Vagina (tissue), 2 donors: ENCODE measurements at regions not wholly inside any gene's neighbourhood (a gene's known extent, or its start where the extent isn't known, plus 50 kb on each side); places are given as distances from the start of the nearest gene placed in this dataset.

Experiments
- DNase-seq, 2 donors: peaks; one replicate each; pipeline ENCODE4 v3.0.0-alpha.2; 2017; ENCODE audit errors: extremely low spot score in 2 of 2
- H3K27ac ChIP-seq: fragments of 200-600 bp; sonication (generic); one replicate; pipeline ENCODE4 v1.5.1; 2019
- H3K27me3 ChIP-seq: fragments of 200-600 bp; sonication (generic); one replicate; pipeline ENCODE4 v1.5.1; 2019
- H3K36me3 ChIP-seq, 2 donors: fragments of 200-600 bp; sonication (generic); one replicate each; pipeline ENCODE4 v1.5.1; 2017 to 2019
- H3K4me1 ChIP-seq: fragments of 200-600 bp; sonication (generic); one replicate; pipeline ENCODE4 v1.5.1; 2019
- H3K4me3 ChIP-seq, 2 donors: fragments of 200-600 bp; sonication (generic); 1 replicate in 1 of 2; 2 replicates in 1 of 2; pipeline ENCODE4 v1.5.1; 2016 to 2019
- H3K9me3 ChIP-seq: fragments of 200-600 bp; sonication (generic); one replicate; pipeline ENCODE4 v1.5.1; 2019
- CTCF ChIP-seq, 3 experiments: fragments of 450-650 bp in 2 of 3; fragments of 200-600 bp in 1 of 3; sonication (generic) in 1 of 3; IDR thresholded peaks; one replicate each; pipeline ENCODE4 v1.5.1; 2017 to 2019; ENCODE audit warnings: antibody characterized with exemption in 3 of 3, mild to moderate bottlenecking in 2 of 3, moderate library complexity in 2 of 3
- POLR2A ChIP-seq, 2 donors: fragments of 450-650 bp; IDR thresholded peaks; one replicate each; pipeline ENCODE4 v1.6.1; 2017; ENCODE audit warnings: antibody characterized with exemption in 2 of 2, mild to moderate bottlenecking in 2 of 2, moderate library complexity in 2 of 2
- POLR2AphosphoS5 ChIP-seq, 2 donors: sonication (generic); formaldehyde crosslinking; IDR thresholded peaks; one replicate each; pipeline ENCODE4 v1.9.0; 2017; ENCODE audit warnings: antibody characterized with exemption in 2 of 2, mild to moderate bottlenecking in 2 of 2, low read depth in 1 of 2; ENCODE audit not compliant: insufficient read depth in 1 of 2
- intact Hi-C: fragments of 100-400 bp; cut with DNase I; formaldehyde crosslinking; loops from one replicate; pipeline ENCODE4 v1.15.1; 2023

- Histone ChIP-seq H3K4me3 (no peak overlapping the region), H3K27ac (no peak overlapping the region), H3K4me1 (no peaks in the 10 kb centered on the region), H3K27me3 (no peaks in the 10 kb centered on the region), H3K9me3 (no peaks in the 10 kb centered on the region), H3K36me3 (no peaks in the 10 kb centered on the region)
- intact Hi-C loops = no loop called here
- DNase-seq = no peak
- TF ChIP-seq CTCF (IDR thresholded peaks at IDR 0.05) = no peak
- TF ChIP-seq POLR2AphosphoS5 (IDR thresholded peaks at IDR 0.05; ENCODE audit: insufficient read depth in 1 of 2, low read depth in 1 of 2) = no peak
- TF ChIP-seq POLR2A (IDR thresholded peaks at IDR 0.05) = no peak
Measured at GRCh38 chr15:66922608-66923007, 142.8 kb upstream of the SMAD3 start.

GRCh38 chr15:66923438-66923881 is 141.9 kb upstream of the SMAD3 start:
- Histone ChIP-seq H3K9me3 (no peaks in the 10 kb centered on the region), H3K36me3 (no peaks in the 10 kb centered on the region), H3K27me3 (no peaks in the 10 kb centered on the region), H3K4me3 (no peak overlapping the region), H3K4me1 (no peaks in the 10 kb centered on the region), H3K27ac (no peak overlapping the region)
- intact Hi-C loops = no loop called here
- no peak for DNase-seq
- TF ChIP-seq POLR2AphosphoS5 (IDR thresholded peaks at IDR 0.05; ENCODE audit: insufficient read depth in 1 of 2, low read depth in 1 of 2) (no peak), CTCF (IDR thresholded peaks at IDR 0.05) (no peak), POLR2A (IDR thresholded peaks at IDR 0.05) (no peak)

GRCh38 chr15:66924889-66925288 is 140.5 kb upstream of the SMAD3 start:
- no peak for DNase-seq
- H3K27ac ChIP-seq = no peak overlapping the region
- H3K27me3 ChIP-seq = no peaks in the 10 kb centered on the region
- H3K36me3 ChIP-seq = no peaks in the 10 kb centered on the region
- intact Hi-C loops = no loop called here
- H3K4me1 ChIP-seq = no peaks in the 10 kb centered on the region
- no peaks in the 10 kb centered on the region for H3K9me3 ChIP-seq
- no peak for TF ChIP-seq CTCF (IDR thresholded peaks at IDR 0.05)
- TF ChIP-seq POLR2A (IDR thresholded peaks at IDR 0.05) = no peak
- TF ChIP-seq POLR2AphosphoS5 (IDR thresholded peaks at IDR 0.05; ENCODE audit: insufficient read depth in 1 of 2, low read depth in 1 of 2) = no peak
- no peak overlapping the region for H3K4me3 ChIP-seq

GRCh38 chr15:66925721-66926120 is 139.7 kb upstream of the SMAD3 start:
- H3K27me3 ChIP-seq = no peaks in the 10 kb centered on the region
- no peak overlapping the region for H3K4me3 ChIP-seq
- DNase-seq = no peak
- H3K27ac ChIP-seq = no peak overlapping the region
- H3K4me1 ChIP-seq = no peaks in the 10 kb centered on the region
- H3K36me3 ChIP-seq = no peaks in the 10 kb centered on the region
- intact Hi-C loops = no loop called here
- TF ChIP-seq POLR2AphosphoS5 (IDR thresholded peaks at IDR 0.05; ENCODE audit: insufficient read depth in 1 of 2, low read depth in 1 of 2) = no peak
- TF ChIP-seq POLR2A (IDR thresholded peaks at IDR 0.05) = no peak
- no peak for TF ChIP-seq CTCF (IDR thresholded peaks at IDR 0.05)
- H3K9me3 ChIP-seq = no peaks in the 10 kb centered on the region

GRCh38 chr15:66927201-66928077 is 138.0 kb upstream of the SMAD3 start:
- Histone ChIP-seq H3K9me3 (no peaks in the 10 kb centered on the region), H3K27me3 (no peaks in the 10 kb centered on the region), H3K27ac (no peak overlapping the region), H3K4me3 (no peak overlapping the region), H3K4me1 (peaks cover 14% of the 10 kb centered on the region), H3K36me3 (no peaks in the 10 kb centered on the region)
- DNase-seq = no peak
- intact Hi-C loops = no loop called here
- TF ChIP-seq POLR2A (IDR thresholded peaks at IDR 0.05) (no peak), CTCF (IDR thresholded peaks at IDR 0.05) (no peak), POLR2AphosphoS5 (IDR thresholded peaks at IDR 0.05; ENCODE audit: insufficient read depth in 1 of 2, low read depth in 1 of 2) (peak in 1 of 2 donors; percentile 25)
